ENCODE measurements at regions not wholly inside any gene's neighbourhood (a gene's known extent, or its start where the extent isn't known, plus 50 kb on each side); places are given as distances from the start of the nearest gene placed in this dataset.
A peak's percentile ranks its signal among the peaks of the same experiment; 100 is the strongest.

- peak; percentile 70 for DNase-seq (ENCODE audit: low read depth)
- FAIRE-seq, result no peak
- H3K27me3 ChIP-seq (ENCODE audit: control insufficient read depth, insufficient read depth, low read length), result no peaks in the 10 kb centered on the region
- H3K36me3 ChIP-seq (ENCODE audit: control insufficient read depth, insufficient read depth, low read length), result no peaks in the 10 kb centered on the region
- H3K4me3 ChIP-seq (ENCODE audit: low read depth, low read length), result no peak overlapping the region
- TF ChIP-seq, protein P1, sequence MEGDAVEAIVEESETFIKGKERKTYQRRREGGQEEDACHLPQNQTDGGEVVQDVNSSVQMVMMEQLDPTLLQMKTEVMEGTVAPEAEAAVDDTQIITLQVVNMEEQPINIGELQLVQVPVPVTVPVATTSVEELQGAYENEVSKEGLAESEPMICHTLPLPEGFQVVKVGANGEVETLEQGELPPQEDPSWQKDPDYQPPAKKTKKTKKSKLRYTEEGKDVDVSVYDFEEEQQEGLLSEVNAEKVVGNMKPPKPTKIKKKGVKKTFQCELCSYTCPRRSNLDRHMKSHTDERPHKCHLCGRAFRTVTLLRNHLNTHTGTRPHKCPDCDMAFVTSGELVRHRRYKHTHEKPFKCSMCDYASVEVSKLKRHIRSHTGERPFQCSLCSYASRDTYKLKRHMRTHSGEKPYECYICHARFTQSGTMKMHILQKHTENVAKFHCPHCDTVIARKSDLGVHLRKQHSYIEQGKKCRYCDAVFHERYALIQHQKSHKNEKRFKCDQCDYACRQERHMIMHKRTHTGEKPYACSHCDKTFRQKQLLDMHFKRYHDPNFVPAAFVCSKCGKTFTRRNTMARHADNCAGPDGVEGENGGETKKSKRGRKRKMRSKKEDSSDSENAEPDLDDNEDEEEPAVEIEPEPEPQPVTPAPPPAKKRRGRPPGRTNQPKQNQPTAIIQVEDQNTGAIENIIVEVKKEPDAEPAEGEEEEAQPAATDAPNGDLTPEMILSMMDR (IDR thresholded peaks at IDR 0.05; ENCODE audit: insufficient read depth, low read length, severe bottlenecking), result no peak
Observed at GRCh38 chr3:124601190-124601589, 129.1 kb upstream of the UMPS start.

DNA sequence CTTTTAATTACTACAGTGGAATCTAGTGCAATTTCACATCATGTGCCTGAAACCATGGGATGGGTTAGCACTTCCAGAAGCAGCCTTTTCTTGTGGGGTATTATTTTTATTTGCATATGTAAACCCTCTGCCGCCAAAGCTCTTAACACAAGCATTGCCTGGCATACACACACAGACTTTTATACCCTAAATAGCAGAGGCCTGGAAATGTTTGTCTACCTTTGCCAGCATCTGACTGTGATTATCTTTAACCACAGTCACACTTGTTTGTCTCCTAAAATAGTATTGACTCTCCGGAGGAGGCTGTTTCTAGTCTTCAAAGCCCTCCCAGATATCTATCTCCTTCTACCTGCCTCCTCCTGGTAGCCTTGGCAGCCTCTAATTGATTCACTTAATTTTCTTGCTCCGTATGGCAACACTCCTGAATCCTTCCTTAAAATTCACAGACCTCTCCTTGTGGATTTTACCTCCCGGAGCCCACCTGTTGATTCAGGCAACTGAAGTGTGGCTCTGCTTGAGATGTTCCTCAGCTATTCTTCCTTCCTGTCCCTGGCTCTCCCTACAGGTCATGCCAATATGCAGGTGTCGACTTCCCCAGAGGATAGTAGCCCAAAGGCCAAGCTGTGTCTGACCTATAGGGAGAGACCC is 127.1 kb upstream of the UMPS start:
- TF ChIP-seq, protein P1 (IDR thresholded peaks at IDR 0.05; ENCODE audit: insufficient read depth, low read length, severe bottlenecking), result no peak
- FAIRE-seq (no peak), DNase-seq (ENCODE audit: low read depth) (no peak)
- no peaks in the 10 kb centered on the region for H3K36me3 ChIP-seq (ENCODE audit: control insufficient read depth, insufficient read depth, low read length)
- H3K27me3 ChIP-seq (ENCODE audit: control insufficient read depth, insufficient read depth, low read length), result no peaks in the 10 kb centered on the region
- no peak overlapping the region for H3K4me3 ChIP-seq (ENCODE audit: low read depth, low read length)

DNA sequence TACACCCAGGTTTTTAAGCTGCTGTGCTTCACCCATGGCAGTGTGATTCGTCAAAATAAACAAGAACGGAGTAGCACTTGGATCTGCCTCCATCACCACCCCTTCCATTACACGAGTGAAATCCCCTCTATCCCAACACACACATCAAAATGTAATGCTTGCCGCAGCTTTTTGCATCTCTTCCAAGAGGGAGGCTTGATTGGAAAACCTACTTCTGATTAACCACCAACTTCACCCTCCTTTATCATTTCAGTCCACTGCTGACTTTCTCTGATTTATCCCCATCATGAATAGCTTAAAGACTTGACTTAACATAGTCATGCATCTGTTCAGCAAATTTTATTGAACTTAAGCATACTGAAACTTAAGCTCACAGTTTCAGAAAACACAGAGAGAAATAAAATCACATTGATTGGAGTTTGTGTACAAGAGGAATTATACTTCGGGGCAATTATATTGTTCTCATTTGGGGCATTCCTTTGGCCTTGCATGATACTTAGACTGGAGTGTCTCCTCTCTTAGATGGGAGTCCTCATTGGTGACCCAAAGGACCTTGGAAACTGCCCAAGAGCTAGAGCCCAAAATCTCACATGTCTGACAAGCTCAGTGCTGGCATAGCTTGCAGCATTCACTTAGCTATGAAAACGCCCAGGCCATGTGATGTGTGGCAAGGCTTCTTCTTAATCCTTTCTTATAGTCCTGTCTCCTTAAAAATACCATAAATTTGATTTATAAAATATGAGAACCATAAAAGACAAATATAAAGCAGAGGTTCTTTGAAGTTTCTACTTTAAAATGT is 124.3 kb upstream of the UMPS start:
- no peak overlapping the region for H3K4me3 ChIP-seq (ENCODE audit: low read depth, low read length)
- FAIRE-seq (no peak), DNase-seq (ENCODE audit: low read depth) (no peak)
- TF ChIP-seq, protein P1 (IDR thresholded peaks at IDR 0.05; ENCODE audit: insufficient read depth, low read length, severe bottlenecking), result no peak
- no peaks in the 10 kb centered on the region for H3K27me3 ChIP-seq (ENCODE audit: control insufficient read depth, insufficient read depth, low read length)
- H3K36me3 ChIP-seq (ENCODE audit: control insufficient read depth, insufficient read depth, low read length), result no peaks in the 10 kb centered on the region

- TF ChIP-seq, protein P1 (IDR thresholded peaks at IDR 0.05; ENCODE audit: insufficient read depth, low read length, severe bottlenecking), result no peak
- DNase-seq (ENCODE audit: low read depth), result peak; percentile 91
- H3K36me3 ChIP-seq (ENCODE audit: control insufficient read depth, insufficient read depth, low read length), result no peaks in the 10 kb centered on the region
- FAIRE-seq, result no peak
- no peaks in the 10 kb centered on the region for H3K27me3 ChIP-seq (ENCODE audit: control insufficient read depth, insufficient read depth, low read length)
- H3K4me3 ChIP-seq (ENCODE audit: low read depth, low read length), result no peak overlapping the region
Observed at GRCh38 chr3:124607163-124607562, 123.1 kb upstream of the UMPS start.

GRCh38 chr3:124609402-124609801 is 120.8 kb upstream of the UMPS start:
- DNase-seq (ENCODE audit: low read depth) (no peak), FAIRE-seq (no peak)
- TF ChIP-seq, protein P1 (IDR thresholded peaks at IDR 0.05; ENCODE audit: insufficient read depth, low read length, severe bottlenecking), result no peak
- Histone ChIP-seq H3K4me3 (ENCODE audit: low read depth, low read length) (no peak overlapping the region), H3K36me3 (ENCODE audit: control insufficient read depth, insufficient read depth, low read length) (no peaks in the 10 kb centered on the region), H3K27me3 (ENCODE audit: control insufficient read depth, insufficient read depth, low read length) (peaks cover 8% of the 10 kb centered on the region)

Measured in bronchial epithelial cell (primary cell).